RWPE1 (cell line): ENCODE measurements at regions not wholly inside any gene's neighbourhood (a gene's known extent, or its start where the extent isn't known, plus 50 kb on each side); places are given as distances from the start of the nearest gene placed in this dataset.
"Not testable (repeated sequence)": the region's sequence is repeated elsewhere in the genome, so short reads cannot be mapped to it uniquely, and the experiment has no call there.

Source experiments
- CTCF ChIA-PET: fragments of 350-600 bp; sonication (Branson Sonifier 250); formaldehyde crosslinking; extraction: SDS; loops from one replicate; lab custom pipeline; 2021; lab: Yijun Ruan, JAX
- POLR2A ChIA-PET: fragments of 400-600 bp; formaldehyde crosslinking; extraction: SDS; loops from one replicate; lab custom pipeline; 2020; ENCODE audit warnings: antibody characterized with exemption; ENCODE audit not compliant: low non-redundant PET; lab: Yijun Ruan, JAX
- DNase-seq: peaks from one replicate; pipeline ENCODE4 v3.0.0; 2012; ENCODE audit warnings: low spot score
- H3K27ac ChIP-seq: fragments of 450-650 bp; 2 replicates; pipeline ENCODE4 v1.5.1; 2017
- CTCF ChIP-seq: fragments of 450-650 bp; conservative IDR thresholded peaks from 2 replicates; pipeline ENCODE4 v1.5.1; 2017; ENCODE audit warnings: low read depth, mild to moderate bottlenecking

DNA sequence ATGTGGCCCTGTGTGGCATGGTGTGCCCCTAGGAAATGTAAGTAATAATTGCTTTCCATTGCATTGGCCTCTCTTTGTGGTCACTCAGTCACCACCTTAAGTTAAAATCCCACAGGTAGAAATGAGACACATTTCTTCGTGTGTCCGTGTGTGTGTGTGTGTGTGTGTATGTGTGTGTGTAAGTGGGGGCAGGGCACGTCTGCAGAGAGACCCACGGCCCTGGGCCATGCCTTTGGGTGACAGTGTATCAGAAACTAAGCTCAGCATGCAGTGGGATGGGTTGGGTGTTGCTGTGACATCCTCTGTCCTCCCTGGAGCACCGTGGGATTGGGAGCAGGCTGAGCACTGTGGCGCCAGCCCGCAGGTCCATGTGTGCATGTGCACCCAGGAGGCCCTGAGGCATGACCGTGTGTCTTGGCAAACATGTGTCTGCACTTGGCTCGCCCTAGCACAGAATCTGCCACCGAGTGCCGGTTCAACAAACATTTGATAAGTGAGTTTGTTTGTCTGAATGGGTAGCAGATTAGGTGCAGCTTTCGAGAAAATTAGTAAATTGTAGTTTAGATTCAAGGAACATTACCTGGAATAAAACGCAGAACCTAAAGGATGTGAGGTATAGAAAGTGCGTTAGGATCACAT lies 91.8 kb downstream of the WTIP start:
- ChIA-PET CTCF (no interaction called here), POLR2A (no interaction called here)
- H3K27ac ChIP-seq: no peak overlapping the region
- DNase-seq: no peak
- TF ChIP-seq CTCF: no peak

DNA sequence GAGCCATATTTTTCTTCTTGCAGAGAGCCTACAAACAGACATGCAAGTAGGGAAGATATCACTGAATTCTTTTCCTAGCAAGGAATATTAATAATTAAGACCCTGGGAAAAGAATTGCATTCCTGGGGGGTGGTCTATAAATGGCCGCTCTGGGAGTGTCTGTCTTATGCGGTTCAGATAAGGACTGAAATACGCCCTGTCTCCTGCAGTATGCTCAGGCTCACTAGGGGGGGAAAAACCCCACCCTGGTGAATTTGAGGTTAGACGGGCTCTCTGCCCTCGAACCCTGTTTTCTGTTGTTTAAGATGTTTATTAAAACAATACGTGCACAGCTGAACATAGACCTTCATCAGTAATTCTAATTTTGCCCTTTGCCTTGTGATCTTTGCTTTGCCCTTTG lies 88.6 kb downstream of the WTIP start:
- CTCF ChIA-PET, H3K27ac ChIP-seq, DNase-seq, POLR2A ChIA-PET: not testable (repeated sequence)

GRCh38 chr19:34562344-34562743 lies 80.8 kb downstream of the WTIP start:
- DNase-seq, CTCF ChIA-PET, POLR2A ChIA-PET, H3K27ac ChIP-seq: not testable (repeated sequence)
